ENCODE measurements at regions not wholly inside any gene's neighbourhood (a gene's known extent, or its start where the extent isn't known, plus 50 kb on each side); places are given as distances from the start of the nearest gene placed in this dataset.

- no peaks in the 10 kb centered on the region for H3K27me3 ChIP-seq (ENCODE audit: insufficient read depth, low read length, poor library complexity, severe bottlenecking)
- H2AFZ ChIP-seq (ENCODE audit: low read length): no peak overlapping the region
- H3K9me3 ChIP-seq (ENCODE audit: insufficient read depth, low read depth, low read length): no peaks in the 10 kb centered on the region
- H3K4me2 ChIP-seq (ENCODE audit: low read depth, low read length, poor library complexity, severe bottlenecking): no peak overlapping the region
- H3K79me2 ChIP-seq (ENCODE audit: insufficient read depth, low read length): no peaks in the 10 kb centered on the region
- no peaks in the 10 kb centered on the region for H3K4me1 ChIP-seq (ENCODE audit: insufficient read depth, low read length, poor library complexity, severe bottlenecking)
- no peak for TF ChIP-seq EZH2phosphoT487 (IDR thresholded peaks at IDR 0.05; ENCODE audit: borderline replicate concordance)
- TF ChIP-seq CTCF (conservative IDR thresholded peaks at IDR 0.05; ENCODE audit: low read length): no peak
- no peaks in the 10 kb centered on the region for H3K36me3 ChIP-seq (ENCODE audit: insufficient read depth, low read length)
- no peak overlapping the region for H3K9ac ChIP-seq (ENCODE audit: low read depth, low read length, poor library complexity, severe bottlenecking)
- no peak overlapping the region for H3K4me3 ChIP-seq (ENCODE audit: low read length, poor library complexity, severe bottlenecking)
- H3K9me2 ChIP-seq (replicated peaks; ENCODE audit: low read depth, low read length): no peaks in the 10 kb centered on the region
- H3F3A ChIP-seq (ENCODE audit: low read depth): no peaks in the 10 kb centered on the region
- no peaks in the 10 kb centered on the region for H4K20me1 ChIP-seq (ENCODE audit: insufficient read depth, low read length, poor library complexity, severe bottlenecking)
Observed at GRCh38 chr12:93204896-93205295, 172.8 kb upstream of the NUDT4 start.

GRCh38 chr12:93205361-93205760, 172.4 kb upstream of the NUDT4 start:
- H3F3A ChIP-seq (ENCODE audit: low read depth): no peaks in the 10 kb centered on the region
- H3K9me2 ChIP-seq (replicated peaks; ENCODE audit: low read depth, low read length): no peaks in the 10 kb centered on the region
- no peaks in the 10 kb centered on the region for H3K79me2 ChIP-seq (ENCODE audit: insufficient read depth, low read length)
- H3K27me3 ChIP-seq (ENCODE audit: insufficient read depth, low read length, poor library complexity, severe bottlenecking): no peaks in the 10 kb centered on the region
- no peak overlapping the region for H3K4me2 ChIP-seq (ENCODE audit: low read depth, low read length, poor library complexity, severe bottlenecking)
- no peaks in the 10 kb centered on the region for H3K36me3 ChIP-seq (ENCODE audit: insufficient read depth, low read length)
- no peaks in the 10 kb centered on the region for H4K20me1 ChIP-seq (ENCODE audit: insufficient read depth, low read length, poor library complexity, severe bottlenecking)
- no peak overlapping the region for H2AFZ ChIP-seq (ENCODE audit: low read length)
- H3K4me1 ChIP-seq (ENCODE audit: insufficient read depth, low read length, poor library complexity, severe bottlenecking): no peaks in the 10 kb centered on the region
- no peak overlapping the region for H3K4me3 ChIP-seq (ENCODE audit: low read length, poor library complexity, severe bottlenecking)
- no peaks in the 10 kb centered on the region for H3K9me3 ChIP-seq (ENCODE audit: insufficient read depth, low read depth, low read length)
- no peak overlapping the region for H3K9ac ChIP-seq (ENCODE audit: low read depth, low read length, poor library complexity, severe bottlenecking)
- no peak for TF ChIP-seq EZH2phosphoT487 (IDR thresholded peaks at IDR 0.05; ENCODE audit: borderline replicate concordance)
- no peak for TF ChIP-seq CTCF (conservative IDR thresholded peaks at IDR 0.05; ENCODE audit: low read length)

- TF ChIP-seq CTCF (conservative IDR thresholded peaks at IDR 0.05; ENCODE audit: low read length) (no peak), EZH2phosphoT487 (IDR thresholded peaks at IDR 0.05; ENCODE audit: borderline replicate concordance) (no peak)
- H3K27me3 ChIP-seq (ENCODE audit: insufficient read depth, low read length, poor library complexity, severe bottlenecking): no peaks in the 10 kb centered on the region
- H3F3A ChIP-seq (ENCODE audit: low read depth): no peaks in the 10 kb centered on the region
- H3K9ac ChIP-seq (ENCODE audit: low read depth, low read length, poor library complexity, severe bottlenecking): no peak overlapping the region
- H3K36me3 ChIP-seq (ENCODE audit: insufficient read depth, low read length): no peaks in the 10 kb centered on the region
- no peaks in the 10 kb centered on the region for H3K9me2 ChIP-seq (replicated peaks; ENCODE audit: low read depth, low read length)
- H3K4me3 ChIP-seq (ENCODE audit: low read length, poor library complexity, severe bottlenecking): no peak overlapping the region
- no peaks in the 10 kb centered on the region for H3K79me2 ChIP-seq (ENCODE audit: insufficient read depth, low read length)
- no peak overlapping the region for H2AFZ ChIP-seq (ENCODE audit: low read length)
- no peaks in the 10 kb centered on the region for H4K20me1 ChIP-seq (ENCODE audit: insufficient read depth, low read length, poor library complexity, severe bottlenecking)
- H3K4me2 ChIP-seq (ENCODE audit: low read depth, low read length, poor library complexity, severe bottlenecking): no peak overlapping the region
- no peaks in the 10 kb centered on the region for H3K9me3 ChIP-seq (ENCODE audit: insufficient read depth, low read depth, low read length)
- H3K4me1 ChIP-seq (ENCODE audit: insufficient read depth, low read length, poor library complexity, severe bottlenecking): no peaks in the 10 kb centered on the region
Observed at GRCh38 chr12:93208011-93208410, 169.7 kb upstream of the NUDT4 start.
